ENCODE measurements at regions not wholly inside any gene's neighbourhood (a gene's known extent, or its start where the extent isn't known, plus 50 kb on each side); places are given as distances from the start of the nearest gene placed in this dataset.

DNA sequence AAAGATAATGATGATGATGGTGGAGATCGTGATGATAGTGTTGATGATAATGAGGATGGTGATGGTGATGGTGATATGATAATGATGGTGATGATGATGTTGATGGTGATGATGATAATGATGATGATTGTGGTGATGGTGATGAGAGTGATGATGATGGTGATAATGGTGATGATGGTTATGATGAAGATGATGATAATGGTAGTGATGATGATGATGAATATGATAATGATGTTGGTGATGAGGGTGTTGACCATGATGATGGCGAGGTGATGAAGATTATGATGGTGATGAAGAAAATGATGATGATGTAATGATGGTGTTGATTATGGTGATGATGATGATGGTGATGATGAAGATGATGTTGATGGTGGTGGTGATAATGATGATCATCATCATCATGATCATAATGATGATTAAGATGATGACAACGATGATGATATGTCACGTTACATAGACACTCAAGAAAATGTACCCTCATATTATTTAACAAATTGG lies 1106.4 kb downstream of the NLGN4X start:
- in situ Hi-C loops (cut with MboI; ENCODE audit: low sequenced_read_pairs), result loop anchor here (25.0 kb wide), 1 partner anchor 585 kb away; no protein-coding TSS in a partner anchor

DNA sequence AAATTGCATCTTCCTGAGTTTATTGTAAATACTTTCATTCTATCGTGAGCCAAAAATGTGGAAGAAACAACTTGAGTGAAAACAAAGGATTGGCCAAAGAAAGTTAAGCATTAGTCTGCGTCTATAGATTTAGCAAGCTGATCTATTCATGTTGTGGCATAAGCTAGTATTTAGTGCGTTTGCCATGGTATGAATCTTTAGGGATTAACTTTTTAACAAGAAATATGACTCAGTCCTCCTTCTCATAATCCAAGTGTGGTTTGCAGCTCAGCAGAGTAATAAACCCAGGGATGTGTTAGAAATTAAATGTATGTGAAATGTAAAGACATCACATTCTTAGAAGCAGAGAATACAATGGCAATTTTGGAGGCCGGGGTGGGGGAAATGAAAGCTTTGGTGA lies 1110.9 kb downstream of the NLGN4X start:
- in situ Hi-C loops (cut with MboI; ENCODE audit: low sequenced_read_pairs), result loop anchor here (25.0 kb wide), 1 partner anchor 581 kb away; no protein-coding TSS in a partner anchor

DNA sequence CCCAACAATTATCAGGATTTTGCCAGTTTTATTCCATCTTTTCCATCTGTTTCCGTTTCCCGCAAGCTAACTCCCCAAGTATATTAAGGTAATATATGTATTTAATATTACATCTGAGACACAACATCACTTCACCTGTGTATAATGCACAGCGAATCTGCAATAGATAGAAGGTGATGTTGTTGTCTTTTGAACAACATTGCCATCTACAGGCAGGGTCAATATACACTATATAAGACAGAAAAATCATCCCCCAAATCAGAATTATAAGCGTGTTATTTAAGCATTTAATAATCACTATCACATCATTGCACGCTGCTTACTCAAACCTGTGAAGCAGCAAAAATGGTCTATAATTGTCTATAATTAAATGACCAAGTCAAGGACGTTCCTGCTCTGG lies 1115.5 kb downstream of the NLGN4X start:
- in situ Hi-C loops (cut with MboI; ENCODE audit: low sequenced_read_pairs), result loop anchor here (25.0 kb wide), 1 partner anchor 576 kb away; no protein-coding TSS in a partner anchor

DNA sequence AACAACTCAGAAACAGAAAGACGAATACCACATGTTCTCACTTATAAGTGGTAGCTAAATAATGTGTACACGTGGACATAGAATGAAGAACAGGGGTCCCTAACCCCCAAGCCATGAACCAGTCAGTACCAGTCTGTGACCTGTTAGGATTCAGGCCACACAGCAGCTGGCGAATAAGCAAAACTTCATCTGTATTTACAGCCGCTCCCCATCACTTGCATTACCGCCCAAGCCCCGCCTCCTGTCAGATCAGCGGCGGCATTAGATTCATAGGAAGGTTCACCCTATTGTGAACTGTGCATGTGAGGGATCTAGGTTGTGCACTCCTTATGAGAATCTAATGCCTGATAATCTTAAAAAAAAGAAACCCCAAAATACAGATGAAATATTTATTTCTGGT lies 1128.7 kb downstream of the NLGN4X start:
- in situ Hi-C loops (cut with MboI; ENCODE audit: low sequenced_read_pairs), result loop anchor here (25.0 kb wide), 1 partner anchor 563 kb away; no protein-coding TSS in a partner anchor

DNA sequence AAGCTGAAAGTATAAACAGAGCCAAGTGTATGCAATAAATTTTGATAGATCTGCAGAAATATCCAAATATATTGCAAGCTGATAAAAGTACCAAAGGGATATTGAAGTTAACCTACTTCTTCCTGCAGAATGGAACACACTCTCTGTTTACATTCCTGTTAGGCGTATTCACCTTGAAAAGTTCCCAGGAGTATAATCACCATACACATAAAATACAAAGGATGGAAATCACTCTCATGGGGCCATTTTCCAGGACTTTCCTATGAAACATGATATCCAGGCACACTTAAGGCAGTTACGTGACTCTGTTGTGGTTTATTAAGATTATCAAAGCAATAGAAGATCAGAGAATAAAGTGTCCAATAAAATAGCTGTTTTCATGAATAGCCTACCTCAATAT lies 1142.3 kb downstream of the NLGN4X start:
- in situ Hi-C loops (cut with MboI; ENCODE audit: low sequenced_read_pairs), result no loop called here

DNA sequence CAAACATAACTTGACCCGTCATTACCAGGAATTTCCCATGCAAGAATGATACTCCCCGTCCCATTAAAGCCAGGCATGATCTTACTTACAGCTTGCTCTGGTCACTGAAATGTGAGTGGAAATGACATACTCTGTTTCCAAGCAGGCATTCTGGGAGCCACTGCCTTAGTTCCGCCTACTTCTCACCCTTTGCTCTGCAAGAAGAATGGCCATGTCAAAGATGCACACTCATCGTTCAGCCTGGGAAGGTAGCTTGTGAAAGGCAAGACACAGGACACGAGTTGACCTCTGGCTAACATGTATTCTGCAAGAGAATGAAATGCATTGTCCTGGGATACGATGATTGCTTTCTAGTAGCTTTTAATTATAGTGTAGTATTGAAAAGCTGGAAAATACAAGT lies 1144.4 kb downstream of the NLGN4X start:
- in situ Hi-C loops (cut with MboI; ENCODE audit: low sequenced_read_pairs), result no loop called here

DNA sequence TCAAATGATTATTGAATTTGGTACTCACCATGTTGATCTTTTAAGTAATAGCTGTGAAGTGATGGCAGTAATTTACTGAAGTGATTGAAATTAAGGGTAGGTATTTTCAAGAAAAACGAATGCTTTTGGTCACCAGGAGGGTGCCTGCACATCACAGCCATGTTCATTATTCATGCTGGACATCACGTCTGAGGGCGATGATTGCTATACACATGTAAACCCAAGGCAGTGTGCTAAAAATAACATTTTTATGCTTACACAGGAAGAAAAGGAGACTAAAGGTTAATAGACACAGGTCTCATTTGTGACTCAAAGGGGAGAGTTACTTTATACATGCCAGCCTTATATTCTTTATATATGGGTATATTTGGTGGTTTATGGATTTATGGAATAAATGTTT lies 1146.0 kb downstream of the NLGN4X start:
- in situ Hi-C loops (cut with MboI; ENCODE audit: low sequenced_read_pairs), result no loop called here

DNA sequence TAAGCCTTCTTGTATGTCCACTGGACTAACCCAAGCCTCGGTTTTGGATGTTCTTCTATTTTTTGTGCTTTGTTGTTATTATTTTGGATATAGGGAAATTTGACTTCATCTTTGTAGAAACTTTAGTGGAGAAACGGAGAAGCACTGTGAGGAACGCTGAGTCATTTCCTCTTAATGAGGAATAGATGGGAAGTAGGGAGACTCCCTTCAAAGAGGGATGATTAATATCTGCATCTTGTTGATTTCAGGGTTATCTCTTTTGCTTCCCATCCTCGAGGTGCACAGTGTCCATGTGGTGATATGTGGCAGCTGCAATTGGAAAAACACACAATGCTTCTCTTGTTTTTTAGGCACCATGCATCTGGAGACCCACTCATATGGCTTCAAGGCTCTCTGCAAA lies 1147.9 kb downstream of the NLGN4X start:
- in situ Hi-C loops (cut with MboI; ENCODE audit: low sequenced_read_pairs), result no loop called here

DNA sequence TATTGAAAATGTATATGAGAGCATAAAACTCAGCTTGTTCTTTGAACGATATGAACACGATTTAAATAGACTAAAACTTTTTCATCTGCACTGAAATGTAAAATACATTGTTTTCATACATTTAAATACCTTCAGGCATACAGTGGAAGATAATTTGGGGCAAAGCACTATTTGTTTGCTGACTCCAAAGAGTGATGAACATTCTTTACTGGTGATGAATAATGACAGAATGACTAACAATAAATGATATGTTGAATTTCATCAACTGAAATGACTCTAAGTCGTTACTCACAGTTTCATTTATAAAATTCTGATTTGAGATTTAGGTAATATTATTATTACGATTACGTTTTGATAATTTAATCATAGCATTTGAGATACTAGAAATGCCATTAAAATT lies 1160.1 kb downstream of the NLGN4X start:
- in situ Hi-C loops (cut with MboI; ENCODE audit: low sequenced_read_pairs), result no loop called here

DNA sequence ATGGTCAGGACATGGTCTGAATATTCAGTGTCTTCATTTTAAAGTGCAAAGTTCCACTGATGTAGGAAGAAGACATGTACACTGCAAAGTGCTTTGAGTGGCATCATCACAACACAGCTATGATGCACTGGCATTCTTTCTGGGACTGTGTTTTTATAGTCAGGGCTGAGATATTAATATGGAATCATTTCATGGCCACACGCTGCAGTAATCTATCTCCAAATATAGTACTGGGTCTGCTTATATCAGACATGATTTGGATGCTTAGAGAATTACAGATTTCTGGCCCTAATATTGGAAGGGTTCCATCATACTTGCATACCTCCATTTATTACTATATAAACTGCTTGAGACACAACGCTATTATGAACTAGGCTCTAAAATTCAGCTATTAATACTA lies 1170.9 kb downstream of the NLGN4X start:
- in situ Hi-C loops (cut with MboI; ENCODE audit: low sequenced_read_pairs), result no loop called here

DNA sequence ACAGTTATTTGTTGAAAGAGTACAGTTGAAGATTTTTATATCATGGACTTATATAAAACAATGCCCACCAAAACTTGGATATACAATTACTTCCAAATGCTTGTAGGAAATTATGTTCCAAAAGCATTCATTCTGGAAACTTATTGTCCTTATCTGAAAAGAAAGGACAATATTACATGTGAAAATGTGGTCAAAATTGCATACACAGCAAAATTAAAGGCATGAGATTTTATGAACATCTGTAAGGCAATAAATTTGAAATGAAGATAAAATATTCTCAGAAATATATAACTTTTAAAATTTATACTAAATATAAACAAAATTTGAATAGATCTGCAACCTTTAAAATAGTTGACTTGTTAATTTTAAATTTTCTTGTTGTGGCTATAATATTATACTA lies 1173.8 kb downstream of the NLGN4X start:
- in situ Hi-C loops (cut with MboI; ENCODE audit: low sequenced_read_pairs), result no loop called here

DNA sequence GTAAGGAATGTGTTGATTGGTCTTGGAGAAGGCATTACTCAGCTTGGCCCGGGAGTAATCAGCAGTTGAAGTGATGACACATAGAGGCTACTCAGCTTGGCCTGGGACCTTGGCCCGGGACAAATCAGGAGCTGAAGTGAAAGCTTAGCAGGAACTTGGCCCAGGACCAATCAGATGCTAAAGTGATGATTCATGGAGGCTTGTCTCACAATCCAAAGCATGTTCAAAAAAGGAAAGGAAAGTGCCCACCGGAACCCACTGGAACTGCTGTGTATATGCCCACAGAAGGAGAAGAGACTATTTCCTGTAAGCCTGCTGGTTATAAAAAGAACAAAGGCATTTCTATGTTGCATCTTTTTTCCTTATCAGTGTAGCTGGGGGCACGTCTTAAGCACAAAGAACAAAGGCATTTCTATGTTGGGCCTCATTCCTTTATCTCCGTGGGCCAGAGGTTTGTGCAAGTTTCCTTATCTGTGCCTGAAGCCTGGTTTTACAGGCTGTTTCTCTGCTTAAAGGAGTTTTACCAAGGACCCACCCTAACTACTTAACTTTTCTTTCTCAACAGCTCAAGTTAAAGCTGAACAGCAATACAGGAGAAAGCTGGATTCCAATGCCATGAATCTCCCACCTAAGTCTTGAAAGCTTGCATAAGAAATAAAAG lies 1176.7 kb downstream of the NLGN4X start:
- in situ Hi-C loops (cut with MboI; ENCODE audit: low sequenced_read_pairs), result no loop called here

DNA sequence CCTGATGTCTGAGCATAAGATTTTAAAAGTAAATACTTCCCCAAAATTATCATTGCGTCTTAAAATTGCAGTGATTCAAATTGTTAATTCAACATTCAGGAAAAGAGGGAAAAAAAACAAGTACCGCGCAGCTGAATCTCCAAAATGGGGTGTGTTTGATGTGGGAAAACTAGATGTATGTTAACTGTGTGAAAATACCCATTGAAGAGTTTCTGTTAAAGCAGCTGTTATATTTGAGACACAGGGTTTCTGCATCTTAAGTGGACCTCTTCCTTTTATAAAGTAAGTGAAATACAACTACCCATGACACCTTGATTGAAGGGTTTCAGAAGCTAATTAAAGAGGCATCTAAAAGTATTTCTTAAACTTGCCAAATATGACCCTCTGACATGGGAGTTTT lies 1186.1 kb downstream of the NLGN4X start:
- in situ Hi-C loops (cut with MboI; ENCODE audit: low sequenced_read_pairs), result no loop called here

DNA sequence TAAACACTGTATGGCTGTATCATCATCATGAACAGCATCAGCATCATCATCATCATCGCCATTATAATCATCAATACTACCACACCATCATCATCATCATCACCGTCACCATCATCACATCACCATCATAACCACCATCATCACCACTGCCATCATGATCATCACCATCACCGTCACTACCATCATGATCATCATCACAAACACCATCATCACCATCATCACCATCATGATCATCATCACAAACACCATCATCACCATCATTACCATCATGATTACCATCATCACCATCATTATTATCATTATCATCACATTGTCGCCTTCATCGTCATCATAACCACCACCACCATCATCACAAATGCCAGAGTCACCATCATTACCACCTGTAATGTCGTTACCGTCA lies 1196.9 kb downstream of the NLGN4X start:
- in situ Hi-C loops (cut with MboI; ENCODE audit: low sequenced_read_pairs), result no loop called here

DNA sequence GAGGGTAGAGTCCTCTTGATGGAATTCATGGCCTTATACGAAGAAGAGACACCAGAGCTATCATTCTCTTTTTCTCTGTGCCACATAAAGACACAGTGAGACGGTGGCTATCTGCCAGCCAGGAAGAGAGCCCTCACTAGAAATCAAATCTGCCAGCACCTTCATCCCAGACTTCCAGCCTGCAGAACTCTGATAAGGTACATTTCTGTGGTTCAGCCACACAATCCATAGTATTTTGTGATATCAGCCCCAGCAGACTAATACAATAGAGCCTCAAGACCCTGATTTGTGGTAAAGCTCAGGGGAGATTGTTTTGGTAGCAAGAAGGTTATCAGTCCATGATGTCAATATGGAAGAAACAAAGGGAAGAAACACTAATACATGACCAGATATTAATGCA lies 1213.2 kb downstream of the NLGN4X start:
- in situ Hi-C loops (cut with MboI; ENCODE audit: low sequenced_read_pairs), result no loop called here

DNA sequence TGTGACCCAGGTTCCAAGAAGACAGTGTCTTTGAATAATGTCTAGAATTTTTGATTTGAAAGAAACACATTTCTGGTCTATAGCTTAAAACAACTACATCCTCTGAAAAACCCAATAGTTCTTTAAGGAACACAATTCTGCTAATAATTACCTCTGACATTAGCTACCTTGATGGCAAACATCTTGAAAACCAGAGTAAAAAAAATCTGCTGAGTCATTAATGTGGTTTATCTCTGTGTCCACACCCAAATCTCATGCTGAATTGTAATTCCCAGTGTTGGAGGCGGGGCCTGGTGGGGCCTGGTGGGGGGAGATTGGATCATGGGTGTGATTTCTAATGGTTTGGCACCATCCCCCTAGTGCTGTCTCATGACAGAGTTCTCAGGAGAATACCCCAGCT lies 1233.8 kb downstream of the NLGN4X start:
- in situ Hi-C loops (cut with MboI; ENCODE audit: low sequenced_read_pairs), result no loop called here

DNA sequence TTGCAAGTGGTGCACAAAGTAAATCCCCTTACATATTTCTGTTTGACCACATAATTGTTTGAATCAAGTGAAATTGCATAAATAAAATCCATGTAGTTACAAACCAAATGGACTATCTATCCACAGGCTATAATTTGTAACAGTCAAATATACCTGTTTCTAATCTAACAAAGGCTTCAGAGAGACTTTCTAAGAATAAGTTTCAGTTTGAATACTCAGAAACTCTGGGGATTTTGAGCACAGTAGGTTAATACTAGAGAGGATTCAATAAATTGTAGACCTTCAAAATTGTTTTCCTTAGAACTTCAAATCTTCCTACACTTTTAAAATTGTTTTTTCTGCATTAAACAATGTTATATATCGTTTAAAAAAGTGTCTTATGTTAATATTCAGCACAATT lies 1250.1 kb downstream of the NLGN4X start:
- in situ Hi-C loops (cut with MboI; ENCODE audit: low sequenced_read_pairs), result no loop called here

DNA sequence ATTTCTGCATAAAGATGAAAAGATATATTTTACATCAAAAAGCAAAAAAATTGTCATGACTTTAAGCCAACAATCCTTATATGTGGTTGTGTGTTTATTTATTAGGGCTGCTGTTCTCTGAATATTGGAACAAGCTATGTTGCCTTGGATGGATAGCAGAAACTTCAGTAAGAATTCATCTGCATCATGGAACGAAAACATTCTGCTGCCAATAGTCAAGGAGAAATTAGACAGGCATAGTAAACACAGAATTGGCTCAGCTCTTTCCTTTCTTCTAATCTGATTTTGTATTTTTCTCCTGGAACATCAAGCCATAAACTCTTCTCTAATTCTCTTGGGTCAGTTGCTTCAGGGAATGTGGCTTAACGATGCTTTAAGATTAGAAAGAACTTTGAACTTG lies 1257.0 kb downstream of the NLGN4X start:
- in situ Hi-C loops (cut with MboI; ENCODE audit: low sequenced_read_pairs), result no loop called here

DNA sequence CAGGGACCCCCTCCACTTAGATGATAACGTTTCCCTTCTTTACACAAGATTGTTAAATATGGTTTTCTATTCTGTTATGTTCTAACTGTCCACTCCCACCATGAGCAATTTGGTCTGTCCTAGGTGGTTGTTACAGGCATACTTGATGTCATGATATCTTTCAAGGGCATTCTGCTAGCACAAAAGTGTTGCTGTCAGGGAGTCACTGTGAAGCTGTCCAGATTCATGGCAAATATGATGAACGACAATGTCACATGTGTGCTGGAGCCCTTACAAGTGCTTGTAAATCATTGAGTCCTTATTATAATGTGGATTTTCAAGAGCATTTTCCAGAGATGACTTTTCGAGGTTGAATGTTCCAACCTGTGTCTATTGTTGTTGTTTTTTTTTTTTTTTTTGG lies 1250.7 kb upstream of the PRKX start:
- in situ Hi-C loops (cut with MboI; ENCODE audit: low sequenced_read_pairs), result no loop called here

DNA sequence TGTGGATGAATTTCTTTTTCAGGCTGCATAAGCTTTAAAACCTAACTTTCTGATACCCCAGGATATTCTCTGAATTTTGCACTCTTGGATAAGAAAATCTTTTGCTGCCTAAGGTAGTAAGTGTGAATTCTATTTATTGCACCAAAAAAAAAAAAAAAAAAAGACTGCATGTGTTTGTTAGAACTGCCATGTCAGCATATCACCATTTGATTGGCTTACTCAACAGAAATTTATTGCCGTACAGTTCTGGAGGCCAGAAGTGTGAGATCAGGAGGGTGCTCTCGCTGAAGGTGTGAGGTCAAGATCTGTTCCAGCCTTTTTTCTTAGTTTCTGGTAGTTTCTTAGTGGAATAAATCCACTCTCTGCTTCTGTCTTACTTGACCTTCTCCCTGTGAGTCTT lies 1250.0 kb upstream of the PRKX start:
- in situ Hi-C loops (cut with MboI; ENCODE audit: low sequenced_read_pairs), result no loop called here

DNA sequence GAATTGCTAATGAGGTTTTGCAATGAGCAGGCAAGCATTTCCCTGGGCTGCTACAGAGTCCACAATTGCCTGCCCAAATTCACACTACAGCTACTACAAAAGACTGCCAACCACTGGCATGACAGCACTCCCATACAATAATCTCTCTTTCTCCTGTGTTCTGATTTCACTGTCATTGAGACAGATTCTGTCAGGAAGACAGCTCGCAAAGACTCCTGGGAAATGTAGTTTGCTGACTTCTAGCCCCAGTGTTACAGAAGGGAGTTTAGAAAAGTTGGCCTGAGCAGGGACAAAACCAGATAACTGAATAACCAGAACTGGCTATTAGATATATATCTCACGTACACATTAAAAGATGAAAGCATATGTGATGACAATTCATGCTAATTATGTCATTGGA lies 1231.3 kb upstream of the PRKX start:
- in situ Hi-C loops (cut with MboI; ENCODE audit: low sequenced_read_pairs), result no loop called here

DNA sequence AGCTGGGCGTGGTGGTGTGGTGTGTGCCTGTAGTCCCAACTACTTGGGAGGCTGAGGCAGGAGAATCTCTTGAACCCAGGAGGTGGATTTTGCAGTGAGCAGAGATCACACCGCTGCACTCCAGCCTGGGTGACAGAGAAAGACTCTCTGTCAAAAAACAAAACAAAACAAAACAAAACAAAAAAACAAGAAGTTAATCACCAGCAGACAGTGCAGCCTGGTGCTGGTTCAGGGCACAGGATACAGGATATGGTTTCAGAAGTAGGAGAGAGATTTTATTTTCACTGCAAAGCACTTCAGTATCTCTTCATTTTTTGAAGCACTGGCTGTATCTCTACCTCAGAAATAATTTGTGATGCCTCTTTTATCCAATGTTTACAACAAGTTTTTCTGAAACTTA lies 1222.9 kb upstream of the PRKX start:
- in situ Hi-C loops (cut with MboI; ENCODE audit: low sequenced_read_pairs), result no loop called here

DNA sequence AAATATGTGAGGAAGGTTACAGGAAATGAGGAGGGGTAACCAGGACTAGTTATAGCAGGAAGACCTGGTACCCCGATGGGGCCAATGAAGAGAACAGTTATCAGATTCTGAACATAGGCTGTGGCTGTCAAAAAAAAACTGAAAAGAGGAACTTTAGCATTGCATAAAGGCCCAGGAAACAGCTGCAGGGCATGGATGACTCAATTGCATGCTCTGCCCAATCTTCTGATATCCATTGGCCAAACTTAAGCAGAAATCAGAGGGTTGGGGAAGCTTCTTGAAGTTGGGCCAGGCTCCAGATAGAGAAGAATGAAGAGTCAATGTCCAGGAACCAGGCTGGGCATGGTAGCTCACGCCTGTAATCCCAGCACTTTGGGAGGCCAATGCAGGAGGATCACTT lies 1222.4 kb upstream of the PRKX start:
- in situ Hi-C loops (cut with MboI; ENCODE audit: low sequenced_read_pairs), result no loop called here

Data from HL-60/S4 (cell line).